ENCODE measurements at regions not wholly inside any gene's neighbourhood (a gene's known extent, or its start where the extent isn't known, plus 50 kb on each side); places are given as distances from the start of the nearest gene placed in this dataset.

- Histone ChIP-seq H3K9me3 (ENCODE audit: insufficient read depth in 2 of 2, low read depth in 1 of 2, low read length in 1 of 2) (no peaks in the 10 kb centered on the region), H3K4me2 (ENCODE audit: insufficient read depth in 1 of 2, low read depth in 2 of 2, low read length in 2 of 2) (no peak overlapping the region), H3K14ac (ENCODE audit: insufficient read length) (no peak overlapping the region), H3K4ac (replicated peaks; ENCODE audit: insufficient read length, low read depth, low read length) (no peak overlapping the region), H3K27ac (ENCODE audit: low read depth, low read length) (no peak overlapping the region), H2BK12ac (ENCODE audit: low read depth, low read length) (no peak overlapping the region), H3K23me2 (ENCODE audit: low read depth, low read length) (no peaks in the 10 kb centered on the region), H3K79me1 (ENCODE audit: low read depth, low read length) (no peaks in the 10 kb centered on the region), H3K36me3 (ENCODE audit: control insufficient read depth in 2 of 4, insufficient read depth in 4 of 4, low read length in 3 of 4) (no peaks in the 10 kb centered on the region), H4K8ac (ENCODE audit: extremely low read depth, insufficient read depth, low read length) (peak overlapping the region; percentile 3; the same call in 1 of the 2 replicates), H2AK5ac (ENCODE audit: low read depth, low read length) (no peak overlapping the region), H2BK15ac (ENCODE audit: low read length) (no peak overlapping the region), H2BK20ac (ENCODE audit: low read length) (no peak overlapping the region), H3K56ac (replicated peaks; ENCODE audit: insufficient read length, low read depth, low read length) (no peak overlapping the region), H3K27me3 (replicated peaks in 1 of 4; ENCODE audit: control insufficient read depth in 3 of 4, extremely low read depth in 1 of 4, insufficient read depth in 3 of 4, low read length in 3 of 4) (no peaks in the 10 kb centered on the region), H3K18ac (ENCODE audit: extremely low read depth, low read length) (no peak overlapping the region), H3K79me2 (ENCODE audit: control insufficient read depth in 1 of 2, insufficient read depth in 2 of 2, low read length in 2 of 2) (no peaks in the 10 kb centered on the region), H3K4me3 (ENCODE audit: extremely low read depth in 1 of 4, insufficient read depth in 2 of 4, low read depth in 3 of 4, low read length in 4 of 4) (no peak overlapping the region), H4K5ac (ENCODE audit: insufficient read length, low read depth, low read length) (no peak overlapping the region), H2AFZ (ENCODE audit: low read length) (no peak overlapping the region), H4K20me1 (replicated peaks in 1 of 2; ENCODE audit: control insufficient read depth in 1 of 2, insufficient read depth in 2 of 2, low read length in 2 of 2) (no peaks in the 10 kb centered on the region), H3K9ac (replicated peaks in 1 of 4; ENCODE audit: extremely low read depth in 1 of 4, low read depth in 3 of 4, low read length in 3 of 4) (no peak overlapping the region), H4K91ac (replicated peaks; ENCODE audit: insufficient read length, low read length) (no peak overlapping the region), H3K4me1 (replicated peaks in 1 of 4; ENCODE audit: control insufficient read depth in 3 of 4, insufficient read depth in 4 of 4, low read length in 3 of 4) (peaks cover 0 to 2% (median 0%) of the 10 kb centered on the region in 4 experiments; a peak in 1 of 7 replicates), H2BK5ac (ENCODE audit: low read depth, low read length) (no peak overlapping the region), H3K23ac (ENCODE audit: insufficient read length) (no peak overlapping the region), H2BK120ac (replicated peaks; ENCODE audit: low read depth, low read length) (no peak overlapping the region)
- no peak for FAIRE-seq
- no peak for DNase-seq (ENCODE audit: low read depth in 1 of 2, low spot score in 2 of 2)
- CTCF ChIA-PET (ENCODE audit: partially characterized antibody), result interaction anchor here (1.3 kb wide), 1 partner anchor 650 kb away, joined by 3 read pairs; no protein-coding TSS in a partner anchor
- POLR2A ChIA-PET (ENCODE audit: partially characterized antibody), result no interaction called here
- WGBS, 2 experiments (ENCODE audit: extremely low coverage in 1 of 2, insufficient coverage in 1 of 2, insufficient read length in 1 of 2, insufficient replicate concordance in 2 of 2, low coverage in 1 of 2, low lambda C conversion rate in 2 of 2, missing lambda C conversion rate in 1 of 2), result 86% methylated on average over 15 of the region's 15 CpGs; no CpG with 5 or more reads in 1 of the 2 experiments
- TF ChIP-seq POLR2AphosphoS5 (IDR thresholded peaks at IDR 0.05; ENCODE audit: low read depth, low read length), result no peak
- no peak for TF ChIP-seq RXRA (IDR thresholded peaks at IDR 0.05; ENCODE audit: insufficient read depth, low read depth, low read length)
- no peak for TF ChIP-seq EGR1 (IDR thresholded peaks at IDR 0.05; ENCODE audit: borderline replicate concordance, low read depth, low read length)
- TF ChIP-seq CBX5 (IDR thresholded peaks at IDR 0.05; ENCODE audit: low read depth, low read length), result no peak
- no peak for TF ChIP-seq JUN (IDR thresholded peaks at IDR 0.05; ENCODE audit: low read depth, low read length)
- TF ChIP-seq HDAC6 (IDR thresholded peaks at IDR 0.05; ENCODE audit: low read depth, low read length), result no peak
- no peak for TF ChIP-seq SAP30 (IDR thresholded peaks at IDR 0.05; ENCODE audit: insufficient read depth, insufficient replicate concordance, low read length)
- no peak for TF ChIP-seq KDM5A (IDR thresholded peaks at IDR 0.05; ENCODE audit: low read length)
These were observed 436.4 kb downstream of the EIPR1 start for GRCh38 chr2:2941205-2941604.

All from H1 (cell line).